Glutamatergic neuron (in vitro differentiated cells): ENCODE measurements at regions not wholly inside any gene's neighbourhood (a gene's known extent, or its start where the extent isn't known, plus 50 kb on each side); places are given as distances from the start of the nearest gene placed in this dataset.

Source experiments
- DNase-seq: peaks from one replicate; pipeline ENCODE4 v3.0.0; 2022
- H3K27ac Mint-ChIP-seq: one replicate; pipeline ENCODE4 v1.8.0; 2020; ENCODE audit warnings: mild to moderate bottlenecking, mixed read lengths, inconsistent platforms; ENCODE audit not compliant: unreplicated experiment
- H3K27me3 Mint-ChIP-seq: one replicate; pipeline ENCODE4 v1.8.0; 2020; ENCODE audit warnings: mild to moderate bottlenecking, moderate library complexity, mixed read lengths, inconsistent platforms; ENCODE audit not compliant: unreplicated experiment
- H3K36me3 Mint-ChIP-seq: one replicate; pipeline ENCODE4 v1.8.0; 2020; ENCODE audit warnings: mild to moderate bottlenecking, mixed read lengths, inconsistent platforms; ENCODE audit not compliant: unreplicated experiment
- H3K4me1 Mint-ChIP-seq: one replicate; pipeline ENCODE4 v1.8.0; 2020; ENCODE audit warnings: mild to moderate bottlenecking, low read depth, mixed read lengths, inconsistent platforms; ENCODE audit not compliant: unreplicated experiment
- H3K4me3 Mint-ChIP-seq: one replicate; pipeline ENCODE4 v1.8.0; 2020; ENCODE audit warnings: mild to moderate bottlenecking, mixed read lengths, inconsistent platforms; ENCODE audit not compliant: unreplicated experiment
- H3K9me3 Mint-ChIP-seq: one replicate; pipeline ENCODE4 v1.8.0; 2020; ENCODE audit warnings: mild to moderate bottlenecking, moderate library complexity, mixed read lengths, inconsistent platforms; ENCODE audit not compliant: unreplicated experiment
- CTCF ChIP-seq: fragments of 200-600 bp; sonication (generic); IDR thresholded peaks from one replicate; pipeline ENCODE4 v1.5.0; 2021; ENCODE audit not compliant: partially characterized antibody, unreplicated experiment

DNA sequence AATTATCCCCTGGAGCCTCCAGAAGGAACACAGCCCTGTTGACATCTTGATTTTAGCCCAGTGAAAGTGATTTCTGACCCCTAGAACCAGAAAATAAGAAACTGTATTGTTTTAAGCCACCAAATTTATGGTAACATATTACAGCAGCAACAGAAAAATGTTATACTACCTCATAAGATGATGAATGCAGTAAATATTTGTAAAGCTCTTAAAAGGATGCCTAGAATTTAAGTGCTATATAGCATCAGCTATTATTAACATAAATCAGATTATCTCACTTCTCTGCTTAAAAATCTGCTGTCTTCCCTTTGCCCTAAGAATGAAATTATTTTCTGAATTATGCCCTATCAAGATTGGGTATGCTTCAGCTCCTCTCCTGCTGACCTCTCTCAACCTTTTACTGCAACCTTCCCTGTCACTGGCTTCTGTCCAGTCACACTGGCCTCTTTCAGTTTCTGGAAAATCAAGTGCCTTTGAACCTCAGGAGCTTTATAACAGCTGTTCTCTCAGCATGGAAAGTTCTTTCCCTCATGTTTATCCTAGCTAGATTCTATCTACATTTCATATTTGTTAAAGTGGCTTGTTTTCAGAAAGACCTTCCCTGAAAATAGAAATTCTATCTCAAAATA lies 78.9 kb downstream of the GPR37 start:
- H3K27me3 Mint-ChIP-seq, result no peaks in the 10 kb centered on the region
- no peak for TF ChIP-seq CTCF
- no peaks in the 10 kb centered on the region for H3K4me1 Mint-ChIP-seq
- no peak for DNase-seq
- no peaks in the 10 kb centered on the region for H3K9me3 Mint-ChIP-seq
- no peaks in the 10 kb centered on the region for H3K36me3 Mint-ChIP-seq
- H3K27ac Mint-ChIP-seq, result no peak overlapping the region
- no peak overlapping the region for H3K4me3 Mint-ChIP-seq

GRCh38 chr7:124681946-124682345 lies 83.6 kb downstream of the GPR37 start:
- Mint-ChIP-seq H3K36me3 (no peaks in the 10 kb centered on the region), H3K9me3 (no peaks in the 10 kb centered on the region), H3K27ac (no peak overlapping the region), H3K27me3 (no peaks in the 10 kb centered on the region), H3K4me3 (no peak overlapping the region), H3K4me1 (peaks cover 7% of the 10 kb centered on the region)
- no peak for DNase-seq
- no peak for TF ChIP-seq CTCF

GRCh38 chr7:124680304-124680703 lies 85.3 kb downstream of the GPR37 start:
- Mint-ChIP-seq H3K27me3 (no peaks in the 10 kb centered on the region), H3K4me1 (peaks cover 7% of the 10 kb centered on the region), H3K9me3 (no peaks in the 10 kb centered on the region), H3K27ac (peak overlapping the region; percentile 17), H3K36me3 (no peaks in the 10 kb centered on the region), H3K4me3 (no peak overlapping the region)
- no peak for TF ChIP-seq CTCF
- no peak for DNase-seq

DNA sequence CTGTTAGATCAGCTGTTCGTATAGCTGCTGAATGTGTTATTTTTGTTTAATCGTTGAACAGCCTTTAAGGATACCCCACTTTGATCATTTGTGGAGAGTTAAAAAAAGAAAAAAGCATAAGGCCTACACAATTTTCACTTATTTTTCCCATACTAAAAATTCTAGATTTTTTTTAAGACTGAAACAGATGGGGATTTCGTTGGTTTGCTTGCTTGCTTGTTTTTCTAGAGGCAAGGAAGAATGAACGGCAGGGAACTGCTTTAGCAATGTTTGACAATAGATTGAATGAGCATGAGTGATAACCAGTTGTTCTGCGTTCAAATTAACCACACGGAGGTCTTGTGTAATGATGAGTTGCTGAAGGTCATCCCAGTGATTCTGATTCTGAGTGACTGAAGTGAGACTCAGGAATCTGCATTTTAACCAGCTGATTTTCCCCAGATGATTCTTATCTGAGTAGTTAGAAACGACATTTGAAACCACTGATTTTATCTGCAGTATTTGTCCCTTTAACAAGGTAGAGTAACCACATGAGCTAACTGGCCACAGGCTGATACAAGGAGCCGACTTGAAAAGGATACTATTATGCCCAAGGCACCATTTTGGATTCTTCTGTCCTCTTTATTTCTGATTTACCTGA lies 85.9 kb downstream of the GPR37 start:
- Mint-ChIP-seq H3K4me3 (no peak overlapping the region), H3K27me3 (no peaks in the 10 kb centered on the region), H3K36me3 (no peaks in the 10 kb centered on the region), H3K9me3 (no peaks in the 10 kb centered on the region), H3K27ac (no peak overlapping the region), H3K4me1 (peaks cover 7% of the 10 kb centered on the region)
- no peak for DNase-seq
- no peak for TF ChIP-seq CTCF

GRCh38 chr7:124679146-124679545 lies 86.4 kb downstream of the GPR37 start:
- Mint-ChIP-seq H3K27ac (no peak overlapping the region), H3K4me1 (peaks cover 7% of the 10 kb centered on the region), H3K9me3 (no peaks in the 10 kb centered on the region), H3K27me3 (no peaks in the 10 kb centered on the region), H3K4me3 (no peak overlapping the region), H3K36me3 (no peaks in the 10 kb centered on the region)
- no peak for DNase-seq
- no peak for TF ChIP-seq CTCF
